GM23338 (cell line): ENCODE measurements at regions not wholly inside any gene's neighbourhood (a gene's known extent, or its start where the extent isn't known, plus 50 kb on each side); places are given as distances from the start of the nearest gene placed in this dataset.

Experiments
- ATAC-seq: fragments of 200-7000 bp; cut with Tn5 transposase; 3 replicates; pipeline ENCODE4 v1.9.1; 2020
- DNase-seq: peaks from one replicate; pipeline ENCODE4 v3.0.0-alpha.2; 2015; ENCODE audit warnings: low spot score
- H2AFZ ChIP-seq: fragments of 200-600 bp; sonication (generic); 2 replicates; pipeline ENCODE4 v1.8.0; 2016; ENCODE audit warnings: antibody characterized with exemption, mild to moderate bottlenecking, moderate library complexity
- H3F3A ChIP-seq: fragments of 200-600 bp; sonication (generic); replicated peaks from 2 replicates; pipeline ENCODE4 v1.8.0; 2017; ENCODE audit warnings: antibody characterized with exemption, mixed run types, low read depth
- H3K27ac ChIP-seq: fragments of 200-600 bp; sonication (generic); 2 replicates; pipeline ENCODE4 v1.6.1; 2016; ENCODE audit warnings: low read depth
- H3K27me3 ChIP-seq: fragments of 200-600 bp; sonication (generic); 2 replicates; pipeline ENCODE4 v1.8.0; 2016; ENCODE audit warnings: mild to moderate bottlenecking, mixed run types, moderate library complexity; ENCODE audit not compliant: insufficient read depth
- H3K36me3 ChIP-seq: fragments of 200-600 bp; sonication (generic); 2 replicates; pipeline ENCODE4 v1.8.0; 2016; ENCODE audit warnings: mild to moderate bottlenecking; ENCODE audit not compliant: insufficient read depth
- H3K4me1 ChIP-seq: fragments of 200-600 bp; sonication (generic); 2 replicates; pipeline ENCODE4 v1.8.0; 2016; ENCODE audit warnings: mild to moderate bottlenecking, moderate library complexity; ENCODE audit not compliant: insufficient read depth
- H3K4me2 ChIP-seq: fragments of 200-600 bp; sonication (generic); 2 replicates; pipeline ENCODE4 v1.7.1; 2017; ENCODE audit warnings: mixed run types
- H3K4me3 ChIP-seq: fragments of 200-600 bp; sonication (generic); 2 replicates; pipeline ENCODE4 v1.6.1; 2016; ENCODE audit warnings: mixed run types
- H3K79me2 ChIP-seq: fragments of 200-600 bp; sonication (generic); replicated peaks from 2 replicates; pipeline ENCODE4 v1.8.0; 2017; ENCODE audit warnings: mild to moderate bottlenecking; ENCODE audit not compliant: insufficient read depth
- H3K9me2 ChIP-seq: fragments of 200-600 bp; sonication (generic); 2 replicates; pipeline ENCODE4 v1.8.0; 2017; ENCODE audit not compliant: insufficient read depth
- H4K20me1 ChIP-seq: fragments of 200-600 bp; sonication (generic); replicated peaks from 2 replicates; pipeline ENCODE4 v1.8.0; 2017; ENCODE audit warnings: mild to moderate bottlenecking; ENCODE audit not compliant: insufficient read depth
- H3K27ac Mint-ChIP-seq: 2 replicates; pipeline ENCODE4 v1.8.0; 2020; ENCODE audit warnings: inconsistent platforms, mild to moderate bottlenecking, moderate library complexity, mixed read lengths
- H3K27me3 Mint-ChIP-seq: 3 replicates; pipeline ENCODE4 v1.8.0; 2022; ENCODE audit warnings: low read depth, mild to moderate bottlenecking, moderate library complexity, mixed read lengths, inconsistent platforms; ENCODE audit not compliant: insufficient read depth, poor library complexity
- H3K36me3 Mint-ChIP-seq: 3 replicates; pipeline ENCODE4 v1.8.0; 2021; ENCODE audit warnings: low read depth, mild to moderate bottlenecking, inconsistent platforms, moderate library complexity, mixed read lengths
- H3K4me1 Mint-ChIP-seq: 3 replicates; pipeline ENCODE4 v1.8.0; 2020; ENCODE audit warnings: mild to moderate bottlenecking, inconsistent platforms, mixed read lengths
- H3K4me3 Mint-ChIP-seq: 3 replicates; pipeline ENCODE4 v1.8.0; 2021; ENCODE audit warnings: moderate library complexity, mild to moderate bottlenecking, inconsistent platforms, mixed read lengths
- H3K9me3 Mint-ChIP-seq: 3 replicates; pipeline ENCODE4 v1.8.0; 2020; ENCODE audit warnings: moderate library complexity, mild to moderate bottlenecking, inconsistent platforms, mixed read lengths
- CREB1 ChIP-seq: fragments of 250-450 bp; sonication (Bioruptor Pico); IDR thresholded peaks from 2 replicates; pipeline ENCODE4 v1.5.0; 2020; ENCODE audit warnings: low read depth, mild to moderate bottlenecking, moderate library complexity
- CTCF ChIP-seq, 2 experiments: fragments of 200-600 bp in 1 of 2; sonication (generic) in 1 of 2; conservative IDR thresholded peaks; 2 replicates each; pipeline versions ENCODE4 v1.5.1 to v1.6.1; 2016 to 2017; ENCODE audit warnings: antibody characterized with exemption in 2 of 2, low read depth in 2 of 2, mild to moderate bottlenecking in 2 of 2, moderate library complexity in 1 of 2
- EZH2 ChIP-seq: fragments of 200-600 bp; sonication (generic); IDR thresholded peaks from one replicate; pipeline ENCODE4 v1.8.0; 2017; ENCODE audit warnings: antibody characterized with exemption, mild to moderate bottlenecking, low read depth; ENCODE audit not compliant: unreplicated experiment
- EZH2phosphoT487 ChIP-seq: fragments of 200-600 bp; sonication (generic); IDR thresholded peaks from one replicate; pipeline ENCODE4 v1.8.1; 2018; ENCODE audit warnings: antibody characterized with exemption; ENCODE audit not compliant: unreplicated experiment
- JUNB ChIP-seq: IDR thresholded peaks from one replicate; pipeline ENCODE4 v1.6.1; 2016; ENCODE audit warnings: antibody characterized with exemption; ENCODE audit not compliant: unreplicated experiment
- NANOG ChIP-seq: IDR thresholded peaks from 2 replicates; pipeline ENCODE4 v1.6.1; 2016; ENCODE audit warnings: antibody characterized with exemption, borderline replicate concordance
- POLR2AphosphoS5 ChIP-seq: IDR thresholded peaks from 2 replicates; pipeline ENCODE4 v1.6.1; 2016; ENCODE audit warnings: antibody characterized with exemption, low read depth
- STAT1 ChIP-seq: IDR thresholded peaks from one replicate; pipeline ENCODE4 v1.6.1; 2016; ENCODE audit warnings: antibody characterized with exemption; ENCODE audit not compliant: unreplicated experiment
- ZNF114 ChIP-seq: fragments of 250-450 bp; sonication (Bioruptor Pico); IDR thresholded peaks from 2 replicates; pipeline ENCODE4 v1.5.0; 2020; ENCODE audit warnings: mild to moderate bottlenecking, moderate library complexity
- ZNF331 ChIP-seq: fragments of 250-450 bp; sonication (Bioruptor Pico); IDR thresholded peaks from 2 replicates; pipeline ENCODE4 v1.5.0; 2020; ENCODE audit warnings: low read depth, mild to moderate bottlenecking, moderate library complexity
- TF ChIP-seq, protein P1 (sequence below): IDR thresholded peaks from one replicate; pipeline ENCODE4 v1.6.1; 2018; ENCODE audit warnings: antibody characterized with exemption; ENCODE audit not compliant: unreplicated experiment

GRCh38 chr4:81896936-81897335 is 425.2 kb upstream of the RASGEF1B start (continued):
- no peak for TF ChIP-seq NANOG
- TF ChIP-seq CREB1 (CRISPR knock-in tag) = no peak
- no peak for TF ChIP-seq ZNF114 (CRISPR knock-in tag)
- TF ChIP-seq EZH2 = no peak
- no peak for TF ChIP-seq POLR2AphosphoS5
- TF ChIP-seq STAT1 = no peak
- TF ChIP-seq CTCF (conservative IDR thresholded peaks at IDR 0.05; ENCODE audit: low read depth in 2 of 2) = no peak

DNA sequence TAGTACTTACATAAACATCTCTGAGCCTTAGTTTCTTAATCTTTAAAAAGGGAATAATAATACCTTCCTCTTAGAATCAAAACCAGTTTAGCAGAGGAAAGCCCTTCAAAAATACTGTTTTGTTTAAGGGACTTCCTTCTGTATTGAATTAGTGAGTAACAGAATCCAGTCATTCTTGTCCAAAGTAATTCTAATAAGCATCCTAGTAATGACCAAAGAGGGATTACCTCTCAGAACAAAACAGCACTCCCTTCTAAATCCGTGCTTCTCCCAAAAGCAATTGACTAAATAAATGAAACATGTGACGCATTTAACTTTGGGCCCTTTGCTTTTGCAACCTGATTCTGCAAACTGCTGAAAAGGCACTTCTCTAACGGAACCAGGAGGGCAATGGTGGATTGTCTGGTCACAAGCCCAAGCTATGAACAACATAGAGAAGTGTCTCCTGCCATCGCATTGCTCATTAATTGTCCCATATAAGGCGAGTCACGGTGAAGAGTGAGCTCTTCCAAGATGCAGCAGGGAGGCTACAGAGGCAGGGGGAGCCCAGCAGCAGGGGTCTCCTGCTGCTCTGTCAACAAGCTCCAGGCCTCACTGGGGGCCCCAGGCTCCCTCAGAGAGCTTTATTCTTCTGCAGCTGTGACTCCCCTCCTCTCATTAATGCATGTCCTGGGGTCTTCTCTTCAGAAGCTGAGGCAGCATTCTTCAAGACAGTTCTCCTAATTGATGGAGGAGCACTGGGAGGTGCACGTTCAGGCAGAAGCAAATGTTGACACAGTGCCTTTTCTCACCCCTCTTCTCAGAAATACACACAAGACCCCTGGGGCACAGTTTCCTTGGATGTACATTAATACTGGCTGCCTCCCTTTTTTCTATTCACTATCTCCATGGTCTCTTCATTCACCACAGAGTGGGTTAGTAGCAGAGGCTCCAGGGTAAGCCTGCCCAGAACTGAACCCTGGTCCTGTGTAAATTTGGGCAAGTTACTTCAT is 419.6 kb upstream of the RASGEF1B start:
- no peaks in the 10 kb centered on the region for H4K20me1 ChIP-seq
- no peaks in the 10 kb centered on the region for H3K36me3 ChIP-seq
- no peaks in the 10 kb centered on the region for H3K4me1 ChIP-seq
- H3K9me2 ChIP-seq = no peaks in the 10 kb centered on the region
- Mint-ChIP-seq H3K27ac (no peak overlapping the region), H3K9me3 (no peaks in the 10 kb centered on the region), H3K36me3 (no peaks in the 10 kb centered on the region; the same call in 2 of the 3 replicates), H3K27me3 (no peaks in the 10 kb centered on the region), H3K4me3 (no peak overlapping the region), H3K4me1 (peaks cover 9% of the 10 kb centered on the region)
- H3K27me3 ChIP-seq = no peaks in the 10 kb centered on the region
- DNase-seq = no peak
- no peaks in the 10 kb centered on the region for H3F3A ChIP-seq
- no peak overlapping the region for H3K4me2 ChIP-seq
- no peaks in the 10 kb centered on the region for H3K79me2 ChIP-seq
- ATAC-seq = no peak; the same call in 1 of the 3 replicates
- H3K27ac ChIP-seq = no peak overlapping the region
- no peak overlapping the region for H2AFZ ChIP-seq
- H3K4me3 ChIP-seq = no peak overlapping the region
- no peak for TF ChIP-seq EZH2phosphoT487
- no peak for TF ChIP-seq CTCF (conservative IDR thresholded peaks at IDR 0.05; ENCODE audit: low read depth in 2 of 2)
- no peak for TF ChIP-seq ZNF331 (CRISPR knock-in tag)
- TF ChIP-seq, protein P1, sequence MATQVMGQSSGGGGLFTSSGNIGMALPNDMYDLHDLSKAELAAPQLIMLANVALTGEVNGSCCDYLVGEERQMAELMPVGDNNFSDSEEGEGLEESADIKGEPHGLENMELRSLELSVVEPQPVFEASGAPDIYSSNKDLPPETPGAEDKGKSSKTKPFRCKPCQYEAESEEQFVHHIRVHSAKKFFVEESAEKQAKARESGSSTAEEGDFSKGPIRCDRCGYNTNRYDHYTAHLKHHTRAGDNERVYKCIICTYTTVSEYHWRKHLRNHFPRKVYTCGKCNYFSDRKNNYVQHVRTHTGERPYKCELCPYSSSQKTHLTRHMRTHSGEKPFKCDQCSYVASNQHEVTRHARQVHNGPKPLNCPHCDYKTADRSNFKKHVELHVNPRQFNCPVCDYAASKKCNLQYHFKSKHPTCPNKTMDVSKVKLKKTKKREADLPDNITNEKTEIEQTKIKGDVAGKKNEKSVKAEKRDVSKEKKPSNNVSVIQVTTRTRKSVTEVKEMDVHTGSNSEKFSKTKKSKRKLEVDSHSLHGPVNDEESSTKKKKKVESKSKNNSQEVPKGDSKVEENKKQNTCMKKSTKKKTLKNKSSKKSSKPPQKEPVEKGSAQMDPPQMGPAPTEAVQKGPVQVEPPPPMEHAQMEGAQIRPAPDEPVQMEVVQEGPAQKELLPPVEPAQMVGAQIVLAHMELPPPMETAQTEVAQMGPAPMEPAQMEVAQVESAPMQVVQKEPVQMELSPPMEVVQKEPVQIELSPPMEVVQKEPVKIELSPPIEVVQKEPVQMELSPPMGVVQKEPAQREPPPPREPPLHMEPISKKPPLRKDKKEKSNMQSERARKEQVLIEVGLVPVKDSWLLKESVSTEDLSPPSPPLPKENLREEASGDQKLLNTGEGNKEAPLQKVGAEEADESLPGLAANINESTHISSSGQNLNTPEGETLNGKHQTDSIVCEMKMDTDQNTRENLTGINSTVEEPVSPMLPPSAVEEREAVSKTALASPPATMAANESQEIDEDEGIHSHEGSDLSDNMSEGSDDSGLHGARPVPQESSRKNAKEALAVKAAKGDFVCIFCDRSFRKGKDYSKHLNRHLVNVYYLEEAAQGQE = no peak
- TF ChIP-seq ZNF114 (CRISPR knock-in tag) = no peak
- no peak for TF ChIP-seq NANOG
- TF ChIP-seq JUNB = no peak
- TF ChIP-seq POLR2AphosphoS5 = no peak
